ENCODE measurements at regions not wholly inside any gene's neighbourhood (a gene's known extent, or its start where the extent isn't known, plus 50 kb on each side); places are given as distances from the start of the nearest gene placed in this dataset.

DNA sequence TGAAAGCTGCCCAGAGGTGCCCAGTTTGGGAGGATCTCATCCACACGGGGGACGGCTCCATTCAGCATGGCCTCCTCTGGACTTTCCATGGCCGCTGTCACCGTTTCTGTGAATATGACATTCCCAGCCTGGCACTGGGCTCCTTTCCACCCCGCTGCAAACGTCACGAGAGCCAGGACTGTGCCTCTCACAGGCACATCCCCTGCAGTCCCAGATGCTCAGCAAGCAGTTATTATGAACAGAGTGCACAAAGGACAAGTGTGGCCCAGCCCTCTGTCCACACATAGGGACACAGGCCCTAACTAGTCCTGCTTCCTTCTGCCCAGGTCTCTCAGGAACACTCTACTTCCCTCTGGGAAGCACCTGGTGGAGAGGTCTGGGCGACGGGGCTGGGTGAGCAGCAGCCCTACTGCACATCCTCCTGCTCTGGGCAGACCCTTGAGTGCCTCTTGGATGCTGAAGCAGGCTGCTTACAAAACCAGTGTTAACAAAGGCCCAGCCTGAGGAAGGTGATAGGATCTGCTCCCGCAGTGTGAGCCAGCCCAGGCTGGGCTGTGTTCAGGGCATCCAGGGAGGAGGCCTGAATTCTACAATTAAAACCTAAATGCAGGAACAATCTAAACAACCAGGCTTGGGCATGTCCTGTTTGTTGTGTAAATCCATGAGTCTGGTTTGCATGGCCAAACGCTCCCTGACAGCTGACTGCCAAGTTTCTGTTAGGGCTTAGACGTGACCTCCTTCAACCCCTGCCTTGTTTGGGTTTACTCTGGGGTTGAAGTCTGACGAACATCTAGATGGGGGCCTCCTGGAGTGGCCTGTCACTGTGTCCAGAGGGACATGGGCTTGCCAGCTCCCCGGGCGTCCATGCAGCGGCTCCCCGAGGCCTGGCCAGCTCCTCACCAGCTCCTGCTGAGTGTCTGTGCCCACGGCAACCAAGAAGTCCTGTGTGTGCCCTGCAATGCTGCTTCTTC is 269.8 kb downstream of the GADD45G start:
- H3K27ac ChIP-seq: peak overlapping the region; percentile 12 to 57 (median 39)
- 49 to 58% methylated on average over 13 to 18 of the region's 18 CpGs for WGBS, 2 donors
- no peaks in the 10 kb centered on the region for H3K36me3 ChIP-seq
- TF ChIP-seq POLR2A (IDR thresholded peaks at IDR 0.05) (no peak), EP300 (IDR thresholded peaks at IDR 0.05) (peak in 1 of 4 donors; percentile 54), POLR2AphosphoS5 (IDR thresholded peaks at IDR 0.05) (peak in 1 of 2 donors; percentile 58)
- TF ChIP-seq, protein P1, sequence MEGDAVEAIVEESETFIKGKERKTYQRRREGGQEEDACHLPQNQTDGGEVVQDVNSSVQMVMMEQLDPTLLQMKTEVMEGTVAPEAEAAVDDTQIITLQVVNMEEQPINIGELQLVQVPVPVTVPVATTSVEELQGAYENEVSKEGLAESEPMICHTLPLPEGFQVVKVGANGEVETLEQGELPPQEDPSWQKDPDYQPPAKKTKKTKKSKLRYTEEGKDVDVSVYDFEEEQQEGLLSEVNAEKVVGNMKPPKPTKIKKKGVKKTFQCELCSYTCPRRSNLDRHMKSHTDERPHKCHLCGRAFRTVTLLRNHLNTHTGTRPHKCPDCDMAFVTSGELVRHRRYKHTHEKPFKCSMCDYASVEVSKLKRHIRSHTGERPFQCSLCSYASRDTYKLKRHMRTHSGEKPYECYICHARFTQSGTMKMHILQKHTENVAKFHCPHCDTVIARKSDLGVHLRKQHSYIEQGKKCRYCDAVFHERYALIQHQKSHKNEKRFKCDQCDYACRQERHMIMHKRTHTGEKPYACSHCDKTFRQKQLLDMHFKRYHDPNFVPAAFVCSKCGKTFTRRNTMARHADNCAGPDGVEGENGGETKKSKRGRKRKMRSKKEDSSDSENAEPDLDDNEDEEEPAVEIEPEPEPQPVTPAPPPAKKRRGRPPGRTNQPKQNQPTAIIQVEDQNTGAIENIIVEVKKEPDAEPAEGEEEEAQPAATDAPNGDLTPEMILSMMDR (IDR thresholded peaks at IDR 0.05): peak in 1 of 6 experiments; percentile 10
- peaks cover 17 to 35% (median 33%) of the 10 kb centered on the region in 4 donors for H3K4me1 ChIP-seq
- no peaks in the 10 kb centered on the region for H3K9me3 ChIP-seq
- H3K4me3 ChIP-seq: no peak overlapping the region
- peak in 1 of 2 donors; percentile 34 for ATAC-seq (ENCODE audit: low FRiP score in 2 of 2)
- DNase-seq: peak; percentile 54 to 70
- H3K27me3 ChIP-seq: no peaks in the 10 kb centered on the region

DNA sequence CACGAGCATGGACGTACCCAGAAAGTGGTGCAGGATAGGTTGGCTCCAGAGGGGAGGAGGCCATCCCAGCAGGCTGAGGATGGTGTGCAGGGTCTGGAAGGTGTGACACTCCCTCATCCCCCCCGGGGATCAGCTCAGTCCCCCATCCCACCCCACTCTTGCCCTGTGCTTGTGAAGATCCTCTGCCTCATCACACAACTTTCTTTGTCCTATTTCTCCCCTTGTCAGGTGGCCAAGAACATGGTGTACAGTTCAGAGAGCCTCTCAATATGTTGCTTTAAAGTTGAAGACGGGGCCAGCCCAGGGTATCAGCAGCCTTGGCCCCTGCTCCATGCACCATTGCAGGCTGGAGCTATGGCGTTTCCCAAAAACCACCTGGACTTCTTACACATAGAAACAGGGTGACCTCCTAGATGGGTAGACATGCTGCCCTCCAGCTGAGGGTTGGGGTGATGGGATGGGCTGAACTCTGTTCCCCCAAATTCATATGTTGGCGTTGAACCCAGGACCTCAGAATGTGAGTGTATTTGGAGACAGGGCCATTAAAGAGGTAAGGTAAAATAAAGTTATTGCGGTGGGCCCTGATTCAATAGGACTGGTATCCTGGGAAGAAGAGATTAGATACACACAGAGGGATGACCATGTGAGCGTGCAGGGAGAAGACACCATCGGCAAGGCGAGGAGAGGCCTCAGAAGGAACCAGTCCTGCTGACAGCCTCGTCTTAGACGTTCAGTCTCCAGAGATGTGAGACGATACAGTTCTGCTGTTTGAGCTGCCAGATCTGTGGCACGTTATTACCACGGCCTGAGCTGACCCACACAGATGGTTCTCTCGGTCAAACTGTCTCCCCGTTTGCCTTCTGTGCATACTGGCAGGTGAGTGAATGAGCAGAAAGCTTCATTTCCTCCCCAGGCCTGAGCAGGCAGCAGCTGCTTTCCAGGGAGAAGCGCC is 272.5 kb downstream of the GADD45G start:
- ATAC-seq (ENCODE audit: low FRiP score in 2 of 2): no peak
- DNase-seq: peak in 1 of 2 donors; percentile 18
- H3K4me1 ChIP-seq: peaks cover 17 to 37% (median 33%) of the 10 kb centered on the region in 4 donors
- no peak overlapping the region for H3K4me3 ChIP-seq
- no peaks in the 10 kb centered on the region for H3K9me3 ChIP-seq
- no peaks in the 10 kb centered on the region for H3K36me3 ChIP-seq
- no peaks in the 10 kb centered on the region for H3K27me3 ChIP-seq
- TF ChIP-seq POLR2AphosphoS5 (IDR thresholded peaks at IDR 0.05): peak in 1 of 2 donors; percentile 24
- TF ChIP-seq, protein P1 (IDR thresholded peaks at IDR 0.05): no peak
- 85 to 88% methylated on average over 16 to 18 of the region's 18 CpGs for WGBS, 2 donors
- H3K27ac ChIP-seq: peak overlapping the region in 1 of 4 donors; percentile 30

DNA sequence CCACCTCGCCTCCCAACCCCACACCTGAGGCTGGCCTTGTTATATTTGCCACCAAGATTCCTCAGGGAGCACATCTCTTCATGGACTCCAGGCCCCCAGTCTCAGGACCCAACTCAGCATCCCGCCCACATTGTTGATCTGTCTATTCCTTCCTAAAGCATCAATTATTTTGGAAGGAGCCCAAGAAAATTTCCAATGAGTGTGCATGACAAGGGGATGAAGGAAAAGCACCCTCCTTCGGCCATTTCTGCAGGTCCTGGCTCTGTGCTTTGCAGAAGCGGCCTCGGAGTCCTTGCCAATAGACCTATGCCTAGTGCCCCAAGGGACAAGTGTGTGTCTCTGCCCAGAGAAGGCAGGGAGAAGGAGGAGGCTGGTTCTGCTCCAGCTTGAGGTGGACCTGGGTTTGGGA is 273.2 kb downstream of the GADD45G start:
- H3K9me3 ChIP-seq: no peaks in the 10 kb centered on the region
- peak overlapping the region in 1 of 4 donors; percentile 30 for H3K27ac ChIP-seq
- no peaks in the 10 kb centered on the region for H3K36me3 ChIP-seq
- WGBS, 2 donors: 84 to 89% methylated on average over 5 of the region's 5 CpGs
- ATAC-seq (ENCODE audit: low FRiP score in 2 of 2) (no peak), DNase-seq (peak in 1 of 2 donors; percentile 10)
- H3K4me1 ChIP-seq: peaks cover 17 to 37% (median 33%) of the 10 kb centered on the region in 4 donors
- no peaks in the 10 kb centered on the region for H3K27me3 ChIP-seq
- H3K4me3 ChIP-seq: no peak overlapping the region
- TF ChIP-seq, protein P1 (IDR thresholded peaks at IDR 0.05): no peak
- TF ChIP-seq EP300 (IDR thresholded peaks at IDR 0.05) (no peak), POLR2AphosphoS5 (IDR thresholded peaks at IDR 0.05) (no peak), POLR2A (IDR thresholded peaks at IDR 0.05) (no peak)

DNA sequence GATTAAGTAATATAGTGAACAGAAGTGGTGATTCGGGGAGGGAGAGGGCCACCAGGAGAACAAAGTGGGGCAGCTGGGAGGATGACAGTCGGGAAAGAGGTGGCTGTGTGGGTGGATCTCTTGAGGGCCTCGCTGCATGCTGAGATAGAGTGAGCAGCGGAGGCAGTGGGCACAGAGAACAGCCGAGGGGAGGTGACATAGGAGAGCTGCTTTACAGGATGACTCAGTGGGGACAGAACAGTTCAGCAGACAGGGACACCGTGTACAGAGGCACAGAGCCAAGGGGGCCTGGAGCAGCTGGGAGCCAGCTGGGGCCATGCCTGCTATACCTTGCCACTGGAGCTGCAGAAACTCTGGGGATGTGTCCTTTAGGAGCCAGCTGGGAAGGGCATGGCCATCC is 273.9 kb downstream of the GADD45G start:
- H3K27ac ChIP-seq: peak overlapping the region in 1 of 4 donors; percentile 30
- ATAC-seq (ENCODE audit: low FRiP score in 2 of 2) (peak; percentile 15 to 49), DNase-seq (peak in 1 of 2 donors; percentile 62)
- 64 to 71% methylated on average over 6 of the region's 6 CpGs for WGBS, 2 donors
- no peaks in the 10 kb centered on the region for H3K9me3 ChIP-seq
- TF ChIP-seq POLR2AphosphoS5 (IDR thresholded peaks at IDR 0.05): peak; percentile 72 to 86
- TF ChIP-seq, protein P1 (IDR thresholded peaks at IDR 0.05): no peak
- TF ChIP-seq POLR2A (IDR thresholded peaks at IDR 0.05): no peak
- TF ChIP-seq EP300 (IDR thresholded peaks at IDR 0.05): peak in 2 of 4 donors; percentile 88 to 95
- no peaks in the 10 kb centered on the region for H3K36me3 ChIP-seq
- no peak overlapping the region for H3K4me3 ChIP-seq
- H3K4me1 ChIP-seq: peaks cover 17 to 37% (median 31%) of the 10 kb centered on the region in 4 donors
- H3K27me3 ChIP-seq: no peaks in the 10 kb centered on the region

All from upper lobe of left lung (tissue), 6 donors.